H1 (cell line): ENCODE measurements at regions not wholly inside any gene's neighbourhood (a gene's known extent, or its start where the extent isn't known, plus 50 kb on each side); places are given as distances from the start of the nearest gene placed in this dataset.

Source experiments
- CTCF ChIA-PET: fragments of 300-600 bp; sonication (Branson Sonifier 250); formaldehyde crosslinking; loops from one replicate; lab custom pipeline; 2021; ENCODE audit not compliant: partially characterized antibody; lab: Charles Lee
- POLR2A ChIA-PET: fragments of 300-600 bp; sonication (Branson Sonifier 250); formaldehyde crosslinking; loops from one replicate; lab custom pipeline; 2021; ENCODE audit warnings: inconsistent platforms; ENCODE audit not compliant: partially characterized antibody; lab: Charles Lee
- DNase-seq, 2 experiments: peaks; one replicate each; pipeline versions ENCODE4 v3.0.0 to v3.0.0-alpha.2; 2010 to 2022; ENCODE audit warnings: low spot score in 2 of 2, low read depth in 1 of 2, mixed read lengths in 1 of 2
- FAIRE-seq: peaks from 2 replicates; lab custom pipeline; 2011; peaks lifted over from hg19 to GRCh38; lab: Jason Lieb, UNC
- H2AFZ ChIP-seq: 2 replicates; pipeline ENCODE4 v1.8.1; 2012; ENCODE audit warnings: low read length, inconsistent platforms
- H2AK5ac ChIP-seq: 2 replicates; pipeline ENCODE4 v1.6.1; 2013; ENCODE audit warnings: low read depth, low read length
- H2BK120ac ChIP-seq: replicated peaks from 2 replicates; pipeline ENCODE3; 2013; ENCODE audit warnings: low read depth, low read length, inconsistent platforms
- H2BK12ac ChIP-seq: 2 replicates; pipeline ENCODE4 v1.6.1; 2013; ENCODE audit warnings: low read depth, low read length
- H2BK15ac ChIP-seq: 2 replicates; pipeline ENCODE4 v1.6.1; 2013; ENCODE audit warnings: low read length
- H2BK20ac ChIP-seq: 2 replicates; pipeline ENCODE4 v1.6.1; 2013; ENCODE audit warnings: low read length
- H2BK5ac ChIP-seq: 2 replicates; pipeline ENCODE4 v1.6.1; 2013; ENCODE audit warnings: low read depth, low read length
- H3K14ac ChIP-seq: 2 replicates; pipeline ENCODE4 v1.6.1; 2013; ENCODE audit warnings: inconsistent platforms; ENCODE audit not compliant: insufficient read length
- H3K18ac ChIP-seq: 2 replicates; pipeline ENCODE4 v1.6.1; 2013; ENCODE audit warnings: low read length; ENCODE audit errors: extremely low read depth
- H3K23ac ChIP-seq: 2 replicates; pipeline ENCODE4 v1.6.1; 2013; ENCODE audit warnings: inconsistent platforms; ENCODE audit not compliant: insufficient read length
- H3K23me2 ChIP-seq: 2 replicates; pipeline ENCODE4 v1.6.1; 2013; ENCODE audit warnings: low read depth, low read length
- H3K27ac ChIP-seq: 2 replicates; pipeline ENCODE4 v1.6.1; 2011; ENCODE audit warnings: low read depth, low read length, inconsistent platforms
- H3K27me3 ChIP-seq, 4 experiments: replicated peaks in 1 of 4; 1 replicate in 1 of 4; 2 replicates in 3 of 4; pipeline versions ENCODE4 v1.6.1 to v1.8.1; 2011 to 2013; ENCODE audit warnings: low read length in 3 of 4, mild to moderate bottlenecking in 3 of 4, inconsistent platforms in 2 of 4, mixed read lengths in 2 of 4, moderate library complexity in 1 of 4; ENCODE audit not compliant: control insufficient read depth in 3 of 4, insufficient read depth in 3 of 4; ENCODE audit errors: extremely low read depth in 1 of 4
- H3K36me3 ChIP-seq, 4 experiments: 2 replicates each; pipeline versions ENCODE4 v1.6.1 to v1.8.1; 2011 to 2013; ENCODE audit warnings: mild to moderate bottlenecking in 4 of 4, low read length in 3 of 4, moderate library complexity in 2 of 4, control low read depth in 1 of 4, inconsistent platforms in 1 of 4; ENCODE audit not compliant: insufficient read depth in 4 of 4, control insufficient read depth in 2 of 4
- H3K4ac ChIP-seq: replicated peaks from 2 replicates; pipeline ENCODE3; 2013; ENCODE audit warnings: low read length, low read depth, mixed read lengths, inconsistent platforms; ENCODE audit not compliant: insufficient read length
- H3K4me1 ChIP-seq, 4 experiments: replicated peaks in 1 of 4; 1 replicate in 1 of 4; 2 replicates in 3 of 4; pipeline versions ENCODE4 v1.6.1 to v1.8.1; 2011 to 2013; ENCODE audit warnings: low read length in 3 of 4, inconsistent platforms in 2 of 4, mixed read lengths in 1 of 4; ENCODE audit not compliant: insufficient read depth in 4 of 4, control insufficient read depth in 3 of 4
- H3K4me2 ChIP-seq, 2 experiments: 2 replicates each; pipeline versions ENCODE4 v1.6.1 to v1.8.1; 2011 to 2013; ENCODE audit warnings: low read depth in 2 of 2, low read length in 2 of 2, control low read depth in 1 of 2, inconsistent platforms in 1 of 2, mild to moderate bottlenecking in 1 of 2; ENCODE audit not compliant: insufficient read depth in 1 of 2
- H3K4me3 ChIP-seq, 4 experiments: fragments of 200-600, 300-600 bp in 1 of 4; sonication (generic), shearing (Covaris generic), sonication (Bioruptor Twin) in 1 of 4; 2 replicates each; pipeline versions ENCODE4 v1.5.1 to v1.8.1; 2011 to 2016; ENCODE audit warnings: low read length in 4 of 4, low read depth in 3 of 4, control low read depth in 2 of 4, inconsistent platforms in 2 of 4, mild to moderate bottlenecking in 2 of 4, mixed read lengths in 1 of 4, moderate library complexity in 1 of 4; ENCODE audit not compliant: insufficient read depth in 2 of 4; ENCODE audit errors: extremely low read depth in 1 of 4
- H3K56ac ChIP-seq: replicated peaks from 2 replicates; pipeline ENCODE3; 2013; ENCODE audit warnings: low read depth, mild to moderate bottlenecking, mixed read lengths, low read length, inconsistent platforms; ENCODE audit not compliant: insufficient read length
- H3K79me1 ChIP-seq: 2 replicates; pipeline ENCODE4 v1.6.1; 2013; ENCODE audit warnings: low read depth, low read length, control low read depth
- H3K79me2 ChIP-seq, 2 experiments: 2 replicates each; pipeline versions ENCODE4 v1.6.1 to v1.8.1; 2012 to 2013; ENCODE audit warnings: low read length in 2 of 2, mild to moderate bottlenecking in 2 of 2, inconsistent platforms in 1 of 2; ENCODE audit not compliant: insufficient read depth in 2 of 2, control insufficient read depth in 1 of 2
- H3K9ac ChIP-seq, 4 experiments: replicated peaks in 1 of 4; 1 replicate in 1 of 4; 2 replicates in 3 of 4; pipeline versions ENCODE4 v1.6.1 to v1.8.1; 2011 to 2013; ENCODE audit warnings: low read depth in 3 of 4, low read length in 3 of 4, control low read depth in 2 of 4, mild to moderate bottlenecking in 2 of 4, moderate library complexity in 2 of 4, inconsistent platforms in 1 of 4; ENCODE audit errors: extremely low read depth in 1 of 4
- H3K9me3 ChIP-seq, 2 experiments: 2 replicates each; pipeline versions ENCODE4 v1.6.1 to v1.8.1; 2012 to 2013; ENCODE audit warnings: mild to moderate bottlenecking in 2 of 2, moderate library complexity in 2 of 2, control low read depth in 1 of 2, inconsistent platforms in 1 of 2, low read depth in 1 of 2, low read length in 1 of 2, mixed read lengths in 1 of 2; ENCODE audit not compliant: insufficient read depth in 2 of 2
- H4K20me1 ChIP-seq, 2 experiments: replicated peaks in 1 of 2; 2 replicates each; pipeline versions ENCODE3 to v1.8.1; 2011 to 2013; ENCODE audit warnings: inconsistent platforms in 2 of 2, low read length in 2 of 2, mild to moderate bottlenecking in 1 of 2; ENCODE audit not compliant: insufficient read depth in 2 of 2, control insufficient read depth in 1 of 2
- H4K5ac ChIP-seq: 2 replicates; pipeline ENCODE4 v1.6.1; 2013; ENCODE audit warnings: low read length, low read depth, mixed read lengths, inconsistent platforms; ENCODE audit not compliant: insufficient read length
- H4K8ac ChIP-seq: 2 replicates; pipeline ENCODE4 v1.8.0; 2013; ENCODE audit warnings: mild to moderate bottlenecking, moderate library complexity, low read length, inconsistent platforms; ENCODE audit not compliant: insufficient read depth; ENCODE audit errors: extremely low read depth
- H4K91ac ChIP-seq: replicated peaks from 2 replicates; pipeline ENCODE3; 2013; ENCODE audit warnings: low read length, mixed read lengths, inconsistent platforms; ENCODE audit not compliant: insufficient read length
- FOSL1 ChIP-seq: IDR thresholded peaks from 2 replicates; pipeline ENCODE4 v1.6.1; 2011; ENCODE audit warnings: mild to moderate bottlenecking, low read depth, low read length, moderate library complexity; ENCODE audit not compliant: insufficient read depth
- GTF2F1 ChIP-seq: IDR thresholded peaks from 2 replicates; pipeline ENCODE4 v1.6.1; 2012; ENCODE audit warnings: low read depth, low read length, improper control_type of control experiment, borderline replicate concordance
- KDM5A ChIP-seq: fragments of 200-600 bp; IDR thresholded peaks from 2 replicates; pipeline ENCODE4 v1.7.1; 2012; ENCODE audit warnings: mild to moderate bottlenecking, low read length, inconsistent platforms, mixed read lengths
- SP2 ChIP-seq: IDR thresholded peaks from 2 replicates; pipeline ENCODE4 v1.6.1; 2012; ENCODE audit warnings: mild to moderate bottlenecking, low read length, inconsistent platforms
- TCF12 ChIP-seq: IDR thresholded peaks from 2 replicates; pipeline ENCODE4 v1.6.1; 2011; ENCODE audit warnings: low read depth, mild to moderate bottlenecking, low read length
- WGBS, 2 experiments: shearing (Covaris generic) in 1 of 2; methylation state at CpG; one replicate each; pipeline versions ENCODE4 v1.1.6 to v1.1.7; 2013 to 2015; ENCODE audit warnings: low lambda C conversion rate in 2 of 2, mixed read lengths in 2 of 2, inconsistent platforms in 1 of 2, low coverage in 1 of 2, missing lambda C conversion rate in 1 of 2; ENCODE audit not compliant: insufficient replicate concordance in 2 of 2, insufficient coverage in 1 of 2, insufficient read length in 1 of 2; ENCODE audit errors: extremely low coverage in 1 of 2, missing lambda C conversion rate in 1 of 2; 5-methylcytosine and 5-hydroxymethylcytosine counted together

DNA sequence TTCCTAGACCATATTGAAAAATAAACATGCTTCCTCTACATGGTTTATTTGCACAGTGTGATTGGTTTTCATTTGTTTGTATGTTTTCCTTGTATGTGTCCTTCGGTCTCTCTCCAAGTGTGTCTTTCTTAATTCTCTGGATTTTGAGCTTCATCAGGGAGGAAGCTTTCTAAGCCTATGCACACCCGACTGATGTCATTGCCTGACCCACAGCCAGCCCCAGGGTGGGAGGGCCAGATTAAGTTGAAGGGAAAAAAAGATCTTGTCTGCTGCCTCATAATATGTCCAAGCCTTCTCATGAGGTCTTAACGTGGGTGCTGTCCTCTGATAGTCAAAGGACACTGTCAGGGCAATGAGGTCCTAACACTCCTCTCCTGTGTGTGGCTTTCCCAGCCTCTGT lies 115.2 kb downstream of the MARCHF4 start:
- no peaks in the 10 kb centered on the region for H3K9me3 ChIP-seq
- no peak overlapping the region for H2BK12ac ChIP-seq
- H2BK15ac ChIP-seq, result no peak overlapping the region
- no peak overlapping the region for H3K23ac ChIP-seq
- no peaks in the 10 kb centered on the region for H3K23me2 ChIP-seq
- H3K79me2 ChIP-seq, result no peaks in the 10 kb centered on the region
- ChIA-PET POLR2A (no interaction called here), CTCF (interaction anchor here (0.6 to 2.8 kb wide), 3 partner anchors 10 to 220 kb away, joined by 3 to 13 read pairs (median 3); no protein-coding TSS in a partner anchor)
- H2AFZ ChIP-seq, result no peak overlapping the region
- H3K27ac ChIP-seq, result no peak overlapping the region
- H3K56ac ChIP-seq, result no peak overlapping the region
- no peak overlapping the region for H3K14ac ChIP-seq
- H2BK5ac ChIP-seq, result no peak overlapping the region
- no peak overlapping the region for H3K4ac ChIP-seq
- no peak overlapping the region for H2BK20ac ChIP-seq
- H3K4me3 ChIP-seq, result no peak overlapping the region
- H3K27me3 ChIP-seq, result no peaks in the 10 kb centered on the region; a peak in 1 of 7 replicates
- no peak overlapping the region for H2BK120ac ChIP-seq
- H3K18ac ChIP-seq, result no peak overlapping the region
- DNase-seq (no peak), FAIRE-seq (no peak)
- no peak overlapping the region for H3K9ac ChIP-seq
- no peak overlapping the region for H3K4me2 ChIP-seq
- H4K91ac ChIP-seq, result no peak overlapping the region
- no peak overlapping the region for H2AK5ac ChIP-seq
- no peaks in the 10 kb centered on the region for H4K20me1 ChIP-seq
- no peaks in the 10 kb centered on the region for H3K36me3 ChIP-seq
- WGBS, 2 experiments, result 91% methylated on average over 3 of the region's 3 CpGs; no CpG with 5 or more reads in 1 of the 2 experiments
- no peak overlapping the region for H4K8ac ChIP-seq
- no peak overlapping the region for H4K5ac ChIP-seq
- no peaks in the 10 kb centered on the region for H3K4me1 ChIP-seq
- no peaks in the 10 kb centered on the region for H3K79me1 ChIP-seq
- no peak for TF ChIP-seq FOSL1
- no peak for TF ChIP-seq GTF2F1
- no peak for TF ChIP-seq SP2
- TF ChIP-seq TCF12, result no peak
- TF ChIP-seq KDM5A, result no peak
